Spleen (tissue), 7 donors: ENCODE measurements at regions not wholly inside any gene's neighbourhood (a gene's known extent, or its start where the extent isn't known, plus 50 kb on each side); places are given as distances from the start of the nearest gene placed in this dataset.

Experiments used
- POLR2A ChIP-seq, 3 donors: fragments of 450-650 bp; IDR thresholded peaks; one replicate each; pipeline ENCODE4 v1.5.1; 2017; ENCODE audit warnings: antibody characterized with exemption in 3 of 3, mild to moderate bottlenecking in 1 of 3
- POLR2AphosphoS5 ChIP-seq, 3 donors: sonication (generic); formaldehyde crosslinking; IDR thresholded peaks; one replicate each; pipeline ENCODE4 v1.5.1; 2017; ENCODE audit warnings: antibody characterized with exemption in 3 of 3
- TF ChIP-seq, protein P1 (sequence below), 11 experiments: fragments of 200-600 bp in 7 of 11; fragments of 450-650 bp in 4 of 11; sonication (generic) in 4 of 11; IDR thresholded peaks in 8 of 11; conservative IDR thresholded peaks in 3 of 11; 1 replicate in 7 of 11; 2 replicates in 4 of 11; pipeline versions ENCODE4 v1.4.0 to v1.8.0; 2016 to 2021; ENCODE audit warnings: antibody characterized with exemption in 11 of 11, inconsistent platforms in 4 of 11, mild to moderate bottlenecking in 1 of 11
- donor health status: DM: no; HTN: no; CAD: no; lungs with moderate emphysema.
- donor health status: DM: no; HTN: no; CAD: no.
- donor health status: DM: no; HTN: no; CAD: no.

DNA sequence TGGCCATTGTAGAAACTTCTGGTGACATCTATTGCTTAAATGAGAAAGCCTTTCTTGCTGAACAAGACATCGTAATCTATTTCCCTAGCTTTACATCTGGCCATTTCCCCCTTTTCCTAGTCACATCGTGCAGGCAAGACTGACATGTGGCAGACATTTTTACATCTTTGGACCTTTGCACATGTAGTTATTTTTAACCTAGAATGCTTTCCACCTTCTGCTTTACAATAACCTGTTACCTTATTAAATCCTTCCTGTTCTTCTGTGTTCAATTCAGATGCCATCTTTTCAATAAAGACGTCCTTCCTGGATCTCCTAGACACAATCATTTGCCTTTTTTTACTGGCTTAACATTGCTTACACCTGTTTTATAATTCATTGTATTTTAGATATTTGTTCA, 343.3 kb downstream of the DIPK2A start:
- TF ChIP-seq POLR2AphosphoS5 (IDR thresholded peaks at IDR 0.05) (no peak), POLR2A (IDR thresholded peaks at IDR 0.05) (no peak)
- TF ChIP-seq, protein P1, sequence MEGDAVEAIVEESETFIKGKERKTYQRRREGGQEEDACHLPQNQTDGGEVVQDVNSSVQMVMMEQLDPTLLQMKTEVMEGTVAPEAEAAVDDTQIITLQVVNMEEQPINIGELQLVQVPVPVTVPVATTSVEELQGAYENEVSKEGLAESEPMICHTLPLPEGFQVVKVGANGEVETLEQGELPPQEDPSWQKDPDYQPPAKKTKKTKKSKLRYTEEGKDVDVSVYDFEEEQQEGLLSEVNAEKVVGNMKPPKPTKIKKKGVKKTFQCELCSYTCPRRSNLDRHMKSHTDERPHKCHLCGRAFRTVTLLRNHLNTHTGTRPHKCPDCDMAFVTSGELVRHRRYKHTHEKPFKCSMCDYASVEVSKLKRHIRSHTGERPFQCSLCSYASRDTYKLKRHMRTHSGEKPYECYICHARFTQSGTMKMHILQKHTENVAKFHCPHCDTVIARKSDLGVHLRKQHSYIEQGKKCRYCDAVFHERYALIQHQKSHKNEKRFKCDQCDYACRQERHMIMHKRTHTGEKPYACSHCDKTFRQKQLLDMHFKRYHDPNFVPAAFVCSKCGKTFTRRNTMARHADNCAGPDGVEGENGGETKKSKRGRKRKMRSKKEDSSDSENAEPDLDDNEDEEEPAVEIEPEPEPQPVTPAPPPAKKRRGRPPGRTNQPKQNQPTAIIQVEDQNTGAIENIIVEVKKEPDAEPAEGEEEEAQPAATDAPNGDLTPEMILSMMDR (IDR thresholded peaks at IDR 0.05 in 8 of 11, conservative IDR thresholded peaks at IDR 0.05 in 3 of 11), result no peak
